Body of pancreas (tissue), 4 donors: ENCODE measurements at regions not wholly inside any gene's neighbourhood (a gene's known extent, or its start where the extent isn't known, plus 50 kb on each side); places are given as distances from the start of the nearest gene placed in this dataset.

Source experiments
- ATAC-seq: fragments of 150-250 bp; one replicate; pipeline ENCODE4 v1.9.1; 2016
- DNase-seq, 4 donors: peaks; one replicate each; pipeline ENCODE4 v3.0.0-alpha.2; 2019
- H3K27ac ChIP-seq, 4 donors: fragments of 200-600 bp; sonication (generic); 1 replicate in 3 of 4; 2 replicates in 1 of 4; pipeline versions ENCODE4 v1.5.1 to v1.6.1; 2016 to 2019; ENCODE audit warnings: mild to moderate bottlenecking in 1 of 4, mixed read lengths in 1 of 4, moderate library complexity in 1 of 4
- H3K27me3 ChIP-seq, 2 donors: fragments of 200-600 bp; sonication (generic); one replicate each; pipeline ENCODE4 v1.6.0; 2016; ENCODE audit warnings: mild to moderate bottlenecking in 1 of 2
- H3K36me3 ChIP-seq, 2 donors: fragments of 200-600 bp; sonication (generic); replicated peaks in 1 of 2; 2 replicates each; pipeline ENCODE4 v1.5.1; 2016; ENCODE audit warnings: low read depth in 2 of 2; ENCODE audit not compliant: insufficient read depth in 1 of 2
- H3K4me1 ChIP-seq: fragments of 200-600 bp; sonication (generic); one replicate; pipeline ENCODE4 v1.6.0; 2016
- H3K4me3 ChIP-seq, 2 donors: fragments of 200-600 bp; sonication (generic); 1 replicate in 1 of 2; 2 replicates in 1 of 2; pipeline ENCODE4 v1.5.1; 2016 to 2019
- H3K9me3 ChIP-seq, 3 donors: fragments of 200-600 bp; sonication (generic); 1 replicate in 2 of 3; 2 replicates in 1 of 3; pipeline ENCODE4 v1.5.1; 2016
- POLR2A ChIP-seq, 3 donors: fragments of 450-650 bp; IDR thresholded peaks; one replicate each; pipeline ENCODE4 v1.6.1; 2016; ENCODE audit warnings: antibody characterized with exemption in 3 of 3, mild to moderate bottlenecking in 2 of 3
- WGBS, 2 donors: methylation state at CpG; one replicate each; pipeline ENCODE4 v1.1.5; 2017; 5-methylcytosine and 5-hydroxymethylcytosine counted together
- intact Hi-C: fragments of 100-400 bp; cut with DNase I; formaldehyde crosslinking; loops from one replicate; pipeline ENCODE4 v1.15.1; 2023
- TF ChIP-seq, protein P1 (sequence below), 7 experiments: fragments of 450-650 bp in 4 of 7; fragments of 200-600 bp in 3 of 7; sonication (generic) in 3 of 7; IDR thresholded peaks; one replicate each; pipeline ENCODE4 v1.5.1; 2016 to 2019; ENCODE audit warnings: antibody characterized with exemption in 7 of 7

DNA sequence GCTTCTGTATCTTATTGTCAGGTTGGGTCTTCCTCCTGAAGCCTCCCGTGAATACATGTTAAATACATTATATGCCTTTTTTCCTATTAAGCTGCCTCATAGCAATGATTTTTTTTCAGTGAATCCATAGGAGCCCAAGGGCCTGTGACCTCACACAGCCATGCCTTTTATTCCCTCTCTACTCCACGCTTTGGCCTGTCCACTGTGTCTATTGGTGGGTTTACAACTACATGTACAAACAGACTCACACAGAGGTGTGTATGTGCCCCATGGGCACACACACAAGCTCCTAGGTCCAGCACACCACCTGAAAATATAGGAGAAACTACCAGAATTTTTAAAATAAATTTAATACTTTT, 560.4 kb downstream of the IPMK start:
- Histone ChIP-seq H3K36me3 (no peaks in the 10 kb centered on the region), H3K27ac (no peak overlapping the region), H3K4me3 (no peak overlapping the region), H3K9me3 (no peaks in the 10 kb centered on the region), H3K4me1 (peaks cover 6% of the 10 kb centered on the region), H3K27me3 (no peaks in the 10 kb centered on the region)
- 55 to 59% methylated on average over 2 of the region's 2 CpGs for WGBS, 2 donors
- intact Hi-C loops = no loop called here
- DNase-seq = no peak
- TF ChIP-seq, protein P1, sequence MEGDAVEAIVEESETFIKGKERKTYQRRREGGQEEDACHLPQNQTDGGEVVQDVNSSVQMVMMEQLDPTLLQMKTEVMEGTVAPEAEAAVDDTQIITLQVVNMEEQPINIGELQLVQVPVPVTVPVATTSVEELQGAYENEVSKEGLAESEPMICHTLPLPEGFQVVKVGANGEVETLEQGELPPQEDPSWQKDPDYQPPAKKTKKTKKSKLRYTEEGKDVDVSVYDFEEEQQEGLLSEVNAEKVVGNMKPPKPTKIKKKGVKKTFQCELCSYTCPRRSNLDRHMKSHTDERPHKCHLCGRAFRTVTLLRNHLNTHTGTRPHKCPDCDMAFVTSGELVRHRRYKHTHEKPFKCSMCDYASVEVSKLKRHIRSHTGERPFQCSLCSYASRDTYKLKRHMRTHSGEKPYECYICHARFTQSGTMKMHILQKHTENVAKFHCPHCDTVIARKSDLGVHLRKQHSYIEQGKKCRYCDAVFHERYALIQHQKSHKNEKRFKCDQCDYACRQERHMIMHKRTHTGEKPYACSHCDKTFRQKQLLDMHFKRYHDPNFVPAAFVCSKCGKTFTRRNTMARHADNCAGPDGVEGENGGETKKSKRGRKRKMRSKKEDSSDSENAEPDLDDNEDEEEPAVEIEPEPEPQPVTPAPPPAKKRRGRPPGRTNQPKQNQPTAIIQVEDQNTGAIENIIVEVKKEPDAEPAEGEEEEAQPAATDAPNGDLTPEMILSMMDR (IDR thresholded peaks at IDR 0.05) = no peak
- TF ChIP-seq POLR2A (IDR thresholded peaks at IDR 0.05) = no peak
- no peak for ATAC-seq

- WGBS, 2 donors = 55 to 56% methylated on average over 5 of the region's 5 CpGs
- peaks cover 6% of the 10 kb centered on the region for H3K4me1 ChIP-seq
- no peaks in the 10 kb centered on the region for H3K27me3 ChIP-seq
- no peak for ATAC-seq
- DNase-seq = no peak
- H3K27ac ChIP-seq = no peak overlapping the region
- no peaks in the 10 kb centered on the region for H3K36me3 ChIP-seq
- H3K4me3 ChIP-seq = no peak overlapping the region
- intact Hi-C loops = no loop called here
- H3K9me3 ChIP-seq = no peaks in the 10 kb centered on the region
- TF ChIP-seq, protein P1 (IDR thresholded peaks at IDR 0.05) = no peak
- no peak for TF ChIP-seq POLR2A (IDR thresholded peaks at IDR 0.05)
Observed at GRCh38 chr10:57706576-57707299, 561.0 kb downstream of the IPMK start.

- Histone ChIP-seq H3K36me3 (no peaks in the 10 kb centered on the region), H3K27me3 (no peaks in the 10 kb centered on the region), H3K9me3 (no peaks in the 10 kb centered on the region), H3K27ac (no peak overlapping the region), H3K4me3 (no peak overlapping the region), H3K4me1 (peaks cover 6% of the 10 kb centered on the region)
- no peak for TF ChIP-seq POLR2A (IDR thresholded peaks at IDR 0.05)
- TF ChIP-seq, protein P1 (IDR thresholded peaks at IDR 0.05) = no peak
- no peak for DNase-seq
- intact Hi-C loops = no loop called here
- WGBS, 2 donors = 46 to 68% methylated on average over 1 of the region's 1 CpG
- ATAC-seq = no peak
Observed at GRCh38 chr10:57706016-57706415, 561.7 kb downstream of the IPMK start.

GRCh38 chr10:57699944-57700343, 567.8 kb downstream of the IPMK start:
- no peaks in the 10 kb centered on the region for H3K9me3 ChIP-seq
- peak in 1 of 4 donors; percentile 5 for DNase-seq

More at GRCh38 chr10:57699944-57700343, 567.8 kb downstream of the IPMK start:
- TF ChIP-seq, protein P1 (IDR thresholded peaks at IDR 0.05) = no peak
- TF ChIP-seq POLR2A (IDR thresholded peaks at IDR 0.05) = no peak
- 0 to 5% methylated on average over 1 of the region's 1 CpG for WGBS, 2 donors
- intact Hi-C loops = no loop called here
- H3K36me3 ChIP-seq = no peaks in the 10 kb centered on the region
- H3K27ac ChIP-seq = peak overlapping the region in 1 of 4 donors; percentile 4
- no peaks in the 10 kb centered on the region for H3K27me3 ChIP-seq
- H3K4me3 ChIP-seq = no peak overlapping the region
- peaks cover 11% of the 10 kb centered on the region for H3K4me1 ChIP-seq
- no peak for ATAC-seq
